ENCODE measurements at regions not wholly inside any gene's neighbourhood (a gene's known extent, or its start where the extent isn't known, plus 50 kb on each side); places are given as distances from the start of the nearest gene placed in this dataset.

GRCh38 chr1:29539971-29540370, 303.6 kb downstream of the PTPRU start:
- DNase-seq: no peak
- Mint-ChIP-seq H3K9me3 (no peaks in the 10 kb centered on the region), H3K4me3 (no peak overlapping the region), H3K36me3 (ENCODE audit: insufficient read depth) (no peaks in the 10 kb centered on the region), H3K4me1 (ENCODE audit: low read depth) (no peaks in the 10 kb centered on the region), H3K27me3 (ENCODE audit: low read depth) (peaks cover 2% of the 10 kb centered on the region)
- no peak for ATAC-seq

GRCh38 chr1:29538586-29538985, 302.3 kb downstream of the PTPRU start:
- DNase-seq (no peak), ATAC-seq (no peak)
- no peaks in the 10 kb centered on the region for H3K9me3 Mint-ChIP-seq
- no peaks in the 10 kb centered on the region for H3K4me1 Mint-ChIP-seq (ENCODE audit: low read depth)
- peaks cover 2% of the 10 kb centered on the region for H3K27me3 Mint-ChIP-seq (ENCODE audit: low read depth)
- H3K36me3 Mint-ChIP-seq (ENCODE audit: insufficient read depth): no peaks in the 10 kb centered on the region
- H3K4me3 Mint-ChIP-seq: no peak overlapping the region

GRCh38 chr1:29532751-29533150, 296.4 kb downstream of the PTPRU start:
- ATAC-seq (no peak), DNase-seq (no peak)
- H3K4me3 Mint-ChIP-seq: no peak overlapping the region
- no peaks in the 10 kb centered on the region for H3K4me1 Mint-ChIP-seq (ENCODE audit: low read depth)
- peaks cover 17% of the 10 kb centered on the region for H3K9me3 Mint-ChIP-seq
- no peaks in the 10 kb centered on the region for H3K36me3 Mint-ChIP-seq (ENCODE audit: insufficient read depth)
- peaks cover 5% of the 10 kb centered on the region for H3K27me3 Mint-ChIP-seq (ENCODE audit: low read depth)

- H3K36me3 Mint-ChIP-seq (ENCODE audit: insufficient read depth): no peaks in the 10 kb centered on the region
- DNase-seq (no peak), ATAC-seq (no peak)
- peaks cover 6% of the 10 kb centered on the region for H3K27me3 Mint-ChIP-seq (ENCODE audit: low read depth)
- H3K4me1 Mint-ChIP-seq (ENCODE audit: low read depth): no peaks in the 10 kb centered on the region
- H3K9me3 Mint-ChIP-seq: peaks cover 17% of the 10 kb centered on the region
- no peak overlapping the region for H3K4me3 Mint-ChIP-seq
These were observed 296.0 kb downstream of the PTPRU start for GRCh38 chr1:29532285-29532684.

- peaks cover 12% of the 10 kb centered on the region for H3K27me3 Mint-ChIP-seq (ENCODE audit: low read depth)
- H3K4me3 Mint-ChIP-seq: no peak overlapping the region
- ATAC-seq (no peak), DNase-seq (no peak)
- peaks cover 17% of the 10 kb centered on the region for H3K9me3 Mint-ChIP-seq
- no peaks in the 10 kb centered on the region for H3K4me1 Mint-ChIP-seq (ENCODE audit: low read depth)
- H3K36me3 Mint-ChIP-seq (ENCODE audit: insufficient read depth): no peaks in the 10 kb centered on the region
These were observed 295.3 kb downstream of the PTPRU start for GRCh38 chr1:29531596-29531995.

- no peaks in the 10 kb centered on the region for H3K4me1 Mint-ChIP-seq (ENCODE audit: low read depth)
- peaks cover 25% of the 10 kb centered on the region for H3K27me3 Mint-ChIP-seq (ENCODE audit: low read depth)
- no peak overlapping the region for H3K4me3 Mint-ChIP-seq
- ATAC-seq (no peak), DNase-seq (no peak)
- H3K36me3 Mint-ChIP-seq (ENCODE audit: insufficient read depth): no peaks in the 10 kb centered on the region
- peaks cover 17% of the 10 kb centered on the region for H3K9me3 Mint-ChIP-seq
These were observed 293.5 kb downstream of the PTPRU start for GRCh38 chr1:29529677-29530278.

GRCh38 chr1:29527314-29528004, 291.1 kb downstream of the PTPRU start:
- Mint-ChIP-seq H3K36me3 (ENCODE audit: insufficient read depth) (no peaks in the 10 kb centered on the region), H3K27me3 (ENCODE audit: low read depth) (peaks cover 27% of the 10 kb centered on the region), H3K4me3 (no peak overlapping the region), H3K9me3 (peaks cover 17% of the 10 kb centered on the region), H3K4me1 (ENCODE audit: low read depth) (no peaks in the 10 kb centered on the region)
- DNase-seq (no peak), ATAC-seq (no peak)

- Mint-ChIP-seq H3K27me3 (ENCODE audit: low read depth) (peaks cover 29% of the 10 kb centered on the region), H3K9me3 (peaks cover 17% of the 10 kb centered on the region), H3K36me3 (ENCODE audit: insufficient read depth) (no peaks in the 10 kb centered on the region), H3K4me3 (no peak overlapping the region), H3K4me1 (ENCODE audit: low read depth) (no peaks in the 10 kb centered on the region)
- ATAC-seq (no peak), DNase-seq (no peak)
These were observed 289.6 kb downstream of the PTPRU start for GRCh38 chr1:29525941-29526340.

- DNase-seq (no peak), ATAC-seq (no peak)
- Mint-ChIP-seq H3K9me3 (peaks cover 9% of the 10 kb centered on the region), H3K4me1 (ENCODE audit: low read depth) (no peaks in the 10 kb centered on the region), H3K27me3 (ENCODE audit: low read depth) (peaks cover 38% of the 10 kb centered on the region), H3K36me3 (ENCODE audit: insufficient read depth) (no peaks in the 10 kb centered on the region), H3K4me3 (no peak overlapping the region)
These were observed 288.2 kb downstream of the PTPRU start for GRCh38 chr1:29524285-29525065.

GRCh38 chr1:29523576-29523975, 287.3 kb downstream of the PTPRU start:
- no peak for ATAC-seq
- no peaks in the 10 kb centered on the region for H3K4me1 Mint-ChIP-seq (ENCODE audit: low read depth)
- DNase-seq: no peak
- peaks cover 38% of the 10 kb centered on the region for H3K27me3 Mint-ChIP-seq (ENCODE audit: low read depth)
- peaks cover under 1% of the 10 kb centered on the region for H3K9me3 Mint-ChIP-seq
- no peaks in the 10 kb centered on the region for H3K36me3 Mint-ChIP-seq (ENCODE audit: insufficient read depth)
- no peak overlapping the region for H3K4me3 Mint-ChIP-seq

GRCh38 chr1:29523136-29523535, 286.8 kb downstream of the PTPRU start:
- no peaks in the 10 kb centered on the region for H3K9me3 Mint-ChIP-seq
- peaks cover 37% of the 10 kb centered on the region for H3K27me3 Mint-ChIP-seq (ENCODE audit: low read depth)
- no peak overlapping the region for H3K4me3 Mint-ChIP-seq
- DNase-seq (no peak), ATAC-seq (no peak)
- H3K4me1 Mint-ChIP-seq (ENCODE audit: low read depth): no peaks in the 10 kb centered on the region
- no peaks in the 10 kb centered on the region for H3K36me3 Mint-ChIP-seq (ENCODE audit: insufficient read depth)

GRCh38 chr1:29521811-29522580, 285.7 kb downstream of the PTPRU start:
- Mint-ChIP-seq H3K4me1 (ENCODE audit: low read depth) (no peaks in the 10 kb centered on the region), H3K9me3 (no peaks in the 10 kb centered on the region), H3K36me3 (ENCODE audit: insufficient read depth) (no peaks in the 10 kb centered on the region), H3K4me3 (no peak overlapping the region), H3K27me3 (ENCODE audit: low read depth) (peaks cover 32% of the 10 kb centered on the region)
- no peak for DNase-seq
- no peak for ATAC-seq

GRCh38 chr1:29521438-29521715, 285.1 kb downstream of the PTPRU start:
- Mint-ChIP-seq H3K36me3 (ENCODE audit: insufficient read depth) (no peaks in the 10 kb centered on the region), H3K4me3 (no peak overlapping the region), H3K4me1 (ENCODE audit: low read depth) (no peaks in the 10 kb centered on the region), H3K27me3 (ENCODE audit: low read depth) (peaks cover 29% of the 10 kb centered on the region), H3K9me3 (no peaks in the 10 kb centered on the region)
- no peak for DNase-seq
- ATAC-seq: no peak

- H3K9me3 Mint-ChIP-seq: no peaks in the 10 kb centered on the region
- DNase-seq (no peak), ATAC-seq (no peak)
- H3K36me3 Mint-ChIP-seq (ENCODE audit: insufficient read depth): no peaks in the 10 kb centered on the region
- H3K4me3 Mint-ChIP-seq: no peak overlapping the region
- peaks cover 24% of the 10 kb centered on the region for H3K27me3 Mint-ChIP-seq (ENCODE audit: low read depth)
- H3K4me1 Mint-ChIP-seq (ENCODE audit: low read depth): no peaks in the 10 kb centered on the region
These were observed 284.5 kb downstream of the PTPRU start for GRCh38 chr1:29520571-29521437.

Measured in activated T-cell treated with anti-CD3 and anti-CD28 coated beads, Interleukin-2, amount 50 U/mL, for 4 hours (primary cell).